HG03196 (cell line): ENCODE measurements at regions not wholly inside any gene's neighbourhood (a gene's known extent, or its start where the extent isn't known, plus 50 kb on each side); places are given as distances from the start of the nearest gene placed in this dataset.
"Not testable (repeated sequence)": the region's sequence is repeated elsewhere in the genome, so short reads cannot be mapped to it uniquely, and the experiment has no call there.

Source experiments
- ATAC-seq: cut with Tn5 transposase; IDR thresholded peaks from one replicate; pipeline ENCODE4 v1.9.1; 2021; ENCODE audit not compliant: unreplicated experiment

- ATAC-seq: no peak
Measured at GRCh38 chr10:63910806-63911205, 389.6 kb downstream of the REEP3 start.

GRCh38 chr10:63915240-63915639, 394.0 kb downstream of the REEP3 start:
- ATAC-seq: no peak

DNA sequence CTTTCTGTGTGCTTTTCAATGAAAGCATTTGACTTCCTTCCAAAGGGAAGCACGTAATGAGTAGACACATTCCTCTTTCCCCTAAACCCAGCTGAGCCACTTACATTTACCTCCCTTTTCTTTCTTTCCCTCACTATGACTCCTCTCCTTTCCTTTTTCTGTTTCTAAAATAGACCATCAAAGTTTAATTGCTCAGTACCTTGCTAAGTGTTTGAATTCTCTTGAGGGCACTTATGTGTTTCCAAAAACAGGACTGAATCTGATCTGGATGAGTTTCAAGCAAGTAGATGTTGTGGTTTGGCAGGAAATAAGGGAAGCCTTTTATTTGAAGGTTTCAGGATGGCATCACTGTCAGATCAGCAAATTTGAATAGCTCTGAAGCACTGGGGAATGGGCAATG, 396.2 kb downstream of the REEP3 start:
- ATAC-seq: no peak

- no peak for ATAC-seq
Measured at GRCh38 chr10:63919575-63920279, 398.5 kb downstream of the REEP3 start.

GRCh38 chr10:63920926-63921325, 399.7 kb downstream of the REEP3 start:
- no peak for ATAC-seq

GRCh38 chr10:63921908-63922467, 400.8 kb downstream of the REEP3 start:
- no peak for ATAC-seq

- ATAC-seq: no peak
Measured at GRCh38 chr10:63922468-63923284, 401.5 kb downstream of the REEP3 start.

GRCh38 chr10:63929831-63930467, 408.7 kb downstream of the REEP3 start:
- no peak for ATAC-seq

- ATAC-seq: no peak
Measured at GRCh38 chr10:63930584-63930983, 409.4 kb downstream of the REEP3 start.

DNA sequence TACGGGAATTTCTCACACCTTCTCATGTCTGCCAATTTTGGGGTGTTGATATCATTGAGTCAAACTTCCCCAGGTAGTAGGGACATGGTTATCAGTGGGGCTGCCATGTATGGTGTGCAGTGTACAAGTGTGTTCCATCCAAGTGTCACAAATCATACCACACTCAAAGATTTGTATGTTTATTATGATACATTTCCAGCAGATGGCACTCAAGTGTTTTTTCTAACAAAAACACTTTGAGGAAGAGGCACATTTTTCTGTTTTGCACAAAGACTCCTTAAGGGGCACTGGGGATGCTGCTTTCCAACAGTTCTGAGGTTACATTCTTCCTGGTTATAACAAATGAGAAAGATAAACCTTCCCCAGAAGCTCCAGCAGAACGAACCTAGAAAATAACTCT, 414.5 kb downstream of the REEP3 start:
- no peak for ATAC-seq

GRCh38 chr10:63940277-63940922, 419.2 kb downstream of the REEP3 start:
- no peak for ATAC-seq

GRCh38 chr10:63964406-63964805, 443.2 kb downstream of the REEP3 start:
- no peak for ATAC-seq

- ATAC-seq: no peak
Measured at GRCh38 chr10:63965846-63966245, 444.6 kb downstream of the REEP3 start.

- ATAC-seq: no peak
Measured at GRCh38 chr10:63972949-63973827, 452.0 kb downstream of the REEP3 start.

GRCh38 chr10:63976538-63976937, 455.3 kb downstream of the REEP3 start:
- ATAC-seq: peak; percentile 90

DNA sequence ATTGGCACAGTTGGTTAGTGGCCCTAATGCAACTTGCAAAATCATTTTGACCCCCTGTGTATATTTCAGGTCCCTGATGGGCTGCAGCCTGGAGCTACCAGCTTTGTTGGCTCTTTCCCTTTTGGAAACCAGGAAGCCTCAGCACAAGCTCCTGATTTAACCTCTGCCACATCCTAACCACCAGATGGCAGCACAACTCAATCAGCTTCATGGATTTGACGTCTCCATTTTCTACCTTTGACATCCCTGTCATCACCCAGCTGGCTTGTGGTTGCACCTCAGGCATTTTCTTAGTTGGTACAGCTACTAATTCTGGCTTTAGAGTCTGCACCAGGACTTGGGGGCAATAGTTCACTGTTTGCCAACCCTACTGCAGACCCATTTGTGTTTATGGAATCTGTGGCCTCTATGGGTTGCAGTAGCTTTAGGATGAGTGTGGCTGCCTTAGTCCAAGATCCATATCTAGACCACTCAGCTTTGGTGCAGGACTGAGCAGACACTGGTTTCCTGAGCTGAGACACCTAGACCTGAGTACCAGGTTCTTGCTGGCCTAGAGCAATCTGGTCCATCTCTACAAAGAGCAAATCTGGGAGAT, 456.2 kb downstream of the REEP3 start:
- peak; percentile 50 for ATAC-seq

DNA sequence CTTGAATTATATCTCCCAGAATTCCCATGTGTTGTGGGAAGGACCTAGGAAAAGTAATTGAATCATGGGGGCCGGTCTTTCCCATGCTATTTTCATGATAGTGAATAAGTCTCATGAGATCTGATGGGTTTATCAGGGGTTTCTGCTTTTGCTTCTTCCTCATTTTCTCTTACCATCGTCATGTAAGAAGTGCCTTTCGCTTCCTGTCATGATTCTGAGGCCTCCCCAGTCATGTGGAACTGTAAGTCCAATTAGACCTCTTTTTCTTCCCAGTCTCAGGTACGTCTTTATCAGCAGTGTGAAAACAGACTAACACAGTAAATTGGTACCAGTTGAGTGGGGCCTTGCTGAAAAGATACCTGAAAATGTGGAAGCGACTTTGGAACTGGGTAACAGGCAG, 459.7 kb downstream of the REEP3 start:
- ATAC-seq: not testable (repeated sequence)

DNA sequence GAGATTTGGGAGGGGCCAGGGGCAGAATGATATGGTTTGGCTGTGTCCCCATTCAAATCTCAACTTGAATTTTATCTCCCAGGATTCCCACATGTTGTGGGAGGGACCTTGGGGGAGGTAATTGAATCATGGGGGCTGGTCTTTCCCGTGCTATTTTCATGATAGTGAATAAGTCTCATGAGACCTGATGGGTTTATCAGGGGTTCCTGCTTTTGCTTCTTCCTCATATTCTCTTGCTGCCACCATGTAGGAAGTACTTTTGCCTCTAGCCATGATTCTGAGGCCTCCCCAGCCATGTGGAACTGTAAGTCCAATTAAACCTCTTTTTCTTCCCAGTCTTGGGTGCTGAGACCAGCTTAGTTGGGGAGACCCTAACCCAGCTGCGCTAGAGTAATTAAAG, 462.9 kb downstream of the REEP3 start:
- not testable (repeated sequence) for ATAC-seq

DNA sequence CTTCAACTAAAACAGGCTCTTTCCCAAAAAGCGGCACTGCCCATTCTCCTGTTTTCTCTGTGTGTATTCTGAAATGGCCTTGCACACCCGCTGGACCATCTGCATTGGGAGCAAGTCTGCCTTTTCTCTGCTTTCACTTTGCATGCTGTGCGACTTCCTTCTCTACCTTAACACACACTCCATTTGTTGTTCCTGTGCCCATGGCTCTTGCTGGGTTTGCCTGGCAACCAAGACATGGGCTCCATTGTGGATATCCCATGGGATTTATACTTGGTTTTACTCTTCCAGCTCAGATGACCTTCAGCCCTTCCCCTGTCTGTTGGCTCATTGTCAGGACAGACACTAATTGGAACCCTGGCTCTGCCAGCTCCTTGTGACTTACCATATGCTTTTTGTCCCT, 465.3 kb downstream of the REEP3 start:
- no peak for ATAC-seq

DNA sequence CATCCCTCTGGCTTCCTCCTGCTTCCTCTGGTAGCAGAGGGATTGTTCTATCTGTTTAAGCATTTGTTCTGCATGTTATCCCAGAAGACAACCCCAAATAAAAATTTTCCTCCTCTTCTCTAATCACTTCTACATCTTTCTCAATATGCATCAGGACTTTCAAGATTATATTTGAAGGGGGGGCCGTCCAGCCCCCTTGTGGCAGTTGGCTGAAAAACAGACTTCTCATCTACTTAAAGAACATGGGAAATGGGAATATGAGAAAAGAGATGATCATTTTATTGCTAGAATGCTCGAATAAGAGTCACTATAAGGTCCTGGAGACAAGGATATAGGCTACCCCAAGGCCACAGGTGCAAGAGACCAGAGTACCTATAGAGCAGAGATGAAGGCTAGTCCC, 466.0 kb downstream of the REEP3 start:
- no peak for ATAC-seq
